SK-N-SH treated with all-trans-retinoic acid at 6 μM for 48 hours (cell line): ENCODE measurements at regions not wholly inside any gene's neighbourhood (a gene's known extent, or its start where the extent isn't known, plus 50 kb on each side); places are given as distances from the start of the nearest gene placed in this dataset.

Source experiments
- ATAC-seq: fragments of 200-7000 bp; cut with Tn5 transposase; 3 replicates; pipeline ENCODE4 v1.9.1; 2020; ENCODE audit warnings: mild to moderate bottlenecking, moderate library complexity
- ARNTL ChIP-seq: fragments of 450-650 bp; formaldehyde crosslinking; IDR thresholded peaks from 2 replicates; pipeline ENCODE4 v1.5.0; 2020; ENCODE audit warnings: low read depth, mild to moderate bottlenecking, moderate library complexity, borderline replicate concordance
- CREB5 ChIP-seq: fragments of 250-450 bp; sonication (Bioruptor Pico); IDR thresholded peaks from 2 replicates; pipeline ENCODE4 v1.5.1; 2020; ENCODE audit warnings: low read depth, mild to moderate bottlenecking, moderate library complexity
- CSDC2 ChIP-seq: fragments of 250-450 bp; sonication (Bioruptor Pico); IDR thresholded peaks from 2 replicates; pipeline ENCODE4 v1.5.0; 2020; ENCODE audit warnings: mild to moderate bottlenecking, moderate library complexity
- CSRNP3 ChIP-seq: fragments of 250-450 bp; sonication (Bioruptor Pico); IDR thresholded peaks from 2 replicates; pipeline ENCODE4 v1.5.1; 2021; ENCODE audit warnings: mild to moderate bottlenecking, moderate library complexity
- ESRRG ChIP-seq: fragments of 250-450 bp; sonication (Bioruptor Pico); IDR thresholded peaks from 2 replicates; pipeline ENCODE4 v1.6.1; 2021; ENCODE audit warnings: mild to moderate bottlenecking
- GLIS3 ChIP-seq: fragments of 250-450 bp; sonication (Bioruptor Pico); IDR thresholded peaks from 2 replicates; pipeline ENCODE4 v1.5.0; 2020; ENCODE audit warnings: mild to moderate bottlenecking, moderate library complexity
- OSR1 ChIP-seq: fragments of 250-450 bp; sonication (Bioruptor Pico); IDR thresholded peaks from 2 replicates; pipeline ENCODE4 v1.8.0; 2022; ENCODE audit warnings: moderate library complexity, mild to moderate bottlenecking, inconsistent platforms
- PATZ1 ChIP-seq: fragments of 250-450 bp; sonication (Bioruptor Pico); IDR thresholded peaks from 2 replicates; pipeline ENCODE4 v1.8.0; 2020; ENCODE audit warnings: mild to moderate bottlenecking, moderate library complexity, borderline replicate concordance
- POU6F1 ChIP-seq: fragments of 250-450 bp; sonication (Bioruptor Pico); IDR thresholded peaks from 2 replicates; pipeline ENCODE4 v1.8.0; 2021; ENCODE audit warnings: low read depth, mild to moderate bottlenecking, moderate library complexity, borderline replicate concordance
- PPARA ChIP-seq: fragments of 250-450 bp; sonication (Bioruptor Pico); IDR thresholded peaks from 2 replicates; pipeline ENCODE4 v1.5.0; 2020; ENCODE audit warnings: mild to moderate bottlenecking, borderline replicate concordance
- RARB ChIP-seq: fragments of 250-450 bp; sonication (Bioruptor Pico); IDR thresholded peaks from 2 replicates; pipeline ENCODE4 v1.8.0; 2021; ENCODE audit warnings: mild to moderate bottlenecking, moderate library complexity
- SNAI2 ChIP-seq: fragments of 250-450 bp; sonication (Bioruptor Pico); IDR thresholded peaks from 2 replicates; pipeline ENCODE4 v1.5.0; 2020; ENCODE audit warnings: mild to moderate bottlenecking, moderate library complexity
- TCF4 ChIP-seq: fragments of 250-450 bp; sonication (Bioruptor Pico); IDR thresholded peaks from 2 replicates; pipeline ENCODE4 v1.8.0; 2021; ENCODE audit warnings: mild to moderate bottlenecking, moderate library complexity, borderline replicate concordance
- TOX ChIP-seq: fragments of 250-450 bp; sonication (Bioruptor Pico); IDR thresholded peaks from 2 replicates; pipeline ENCODE4 v1.8.0; 2021; ENCODE audit warnings: mild to moderate bottlenecking, moderate library complexity, borderline replicate concordance
- TSHZ2 ChIP-seq: fragments of 250-450 bp; sonication (Bioruptor Pico); IDR thresholded peaks from 2 replicates; pipeline ENCODE4 v1.5.0; 2020; ENCODE audit warnings: mild to moderate bottlenecking, moderate library complexity
- ZC3H10 ChIP-seq: fragments of 250-450 bp; sonication (Bioruptor Pico); IDR thresholded peaks from 2 replicates; pipeline ENCODE4 v1.5.1; 2021; ENCODE audit warnings: mild to moderate bottlenecking, moderate library complexity
- ZFP3 ChIP-seq: fragments of 250-450 bp; sonication (Bioruptor Pico); IDR thresholded peaks from 2 replicates; pipeline ENCODE4 v1.5.0; 2020; ENCODE audit warnings: mild to moderate bottlenecking, moderate library complexity
- ZFP30 ChIP-seq: fragments of 450-650 bp; formaldehyde crosslinking; IDR thresholded peaks from 2 replicates; pipeline ENCODE4 v1.5.0; 2022; ENCODE audit warnings: mild to moderate bottlenecking, moderate library complexity
- ZNF565 ChIP-seq: fragments of 450-650 bp; formaldehyde crosslinking; conservative IDR thresholded peaks from 2 replicates; pipeline ENCODE4 v1.5.0; 2020; ENCODE audit warnings: low read depth, mild to moderate bottlenecking, moderate library complexity
- ZNF70 ChIP-seq: fragments of 450-650 bp; formaldehyde crosslinking; IDR thresholded peaks from 2 replicates; pipeline ENCODE4 v1.5.0; 2020; ENCODE audit warnings: mild to moderate bottlenecking, moderate library complexity
- ZNF8 ChIP-seq: fragments of 450-650 bp; formaldehyde crosslinking; IDR thresholded peaks from 2 replicates; pipeline ENCODE4 v1.5.0; 2020; ENCODE audit warnings: mild to moderate bottlenecking, moderate library complexity

- no peak for ATAC-seq
Measured at GRCh38 chr3:161619351-161619750, 122.7 kb downstream of the OTOL1 start.

GRCh38 chr3:161630794-161631193, 134.2 kb downstream of the OTOL1 start:
- TF ChIP-seq PATZ1 (CRISPR knock-in tag) (no peak), ARNTL (CRISPR knock-in tag) (no peak), ZNF8 (CRISPR knock-in tag) (no peak), CREB5 (no peak), GLIS3 (CRISPR knock-in tag) (no peak), ZC3H10 (CRISPR knock-in tag) (no peak), TOX (no peak), TSHZ2 (CRISPR knock-in tag) (no peak)
- no peak for ATAC-seq

More at GRCh38 chr3:161619351-161619750, 122.7 kb downstream of the OTOL1 start:
- no peak for TF ChIP-seq ESRRG (CRISPR knock-in tag)
- TF ChIP-seq SNAI2 (CRISPR knock-in tag), result no peak
- no peak for TF ChIP-seq CREB5
- TF ChIP-seq ZNF565 (CRISPR knock-in tag), result no peak

GRCh38 chr3:161631536-161631935, 134.9 kb downstream of the OTOL1 start:
- TF ChIP-seq SNAI2 (CRISPR knock-in tag), result no peak
- no peak for TF ChIP-seq ARNTL (CRISPR knock-in tag)
- TF ChIP-seq GLIS3 (CRISPR knock-in tag), result no peak
- TF ChIP-seq ZFP30 (CRISPR knock-in tag), result no peak
- TF ChIP-seq TCF4 (CRISPR knock-in tag), result no peak
- TF ChIP-seq ZNF8 (CRISPR knock-in tag), result no peak
- TF ChIP-seq RARB (CRISPR knock-in tag), result no peak
- no peak for TF ChIP-seq TSHZ2 (CRISPR knock-in tag)
- TF ChIP-seq ZFP3 (CRISPR knock-in tag), result no peak
- TF ChIP-seq ESRRG (CRISPR knock-in tag), result no peak
- TF ChIP-seq CSDC2 (CRISPR knock-in tag), result no peak
- no peak for TF ChIP-seq ZNF565 (CRISPR knock-in tag)
- no peak for TF ChIP-seq ZC3H10 (CRISPR knock-in tag)
- TF ChIP-seq PPARA (CRISPR knock-in tag), result no peak
- TF ChIP-seq ZNF70 (CRISPR knock-in tag), result no peak
- TF ChIP-seq TOX, result no peak
- no peak for TF ChIP-seq POU6F1 (CRISPR knock-in tag)
- no peak for TF ChIP-seq CSRNP3 (CRISPR knock-in tag)
- no peak for TF ChIP-seq OSR1 (CRISPR knock-in tag)
- TF ChIP-seq, all 23 proteins: peak for 0
- ATAC-seq, result no peak
